H1 (cell line): ENCODE measurements at regions not wholly inside any gene's neighbourhood (a gene's known extent, or its start where the extent isn't known, plus 50 kb on each side); places are given as distances from the start of the nearest gene placed in this dataset.

Experiments
- BACH1 ChIP-seq: IDR thresholded peaks from 2 replicates; pipeline ENCODE4 v1.6.1; 2012; ENCODE audit warnings: low read length, improper control_type of control experiment
- EZH2 ChIP-seq: fragments of 200-600 bp; sonication (generic); IDR thresholded peaks from 2 replicates; pipeline ENCODE4 v1.7.1; 2012; ENCODE audit warnings: low read depth, mild to moderate bottlenecking, moderate library complexity, low read length, inconsistent platforms; ENCODE audit not compliant: severe bottlenecking
- GTF2F1 ChIP-seq: IDR thresholded peaks from 2 replicates; pipeline ENCODE4 v1.6.1; 2012; ENCODE audit warnings: low read depth, low read length, improper control_type of control experiment, borderline replicate concordance
- JUND ChIP-seq: IDR thresholded peaks from 2 replicates; pipeline ENCODE4 v1.6.1; 2011; ENCODE audit warnings: mild to moderate bottlenecking, improper control_type of control experiment, low read length
- NRF1 ChIP-seq: IDR thresholded peaks from 2 replicates; pipeline ENCODE4 v1.6.1; 2011; ENCODE audit warnings: mild to moderate bottlenecking, low read depth, low read length, improper control_type of control experiment
- PHF8 ChIP-seq: fragments of 200-600 bp; sonication (generic); conservative IDR thresholded peaks from 2 replicates; pipeline ENCODE4 v1.7.1; 2012; ENCODE audit warnings: low read depth, mild to moderate bottlenecking, inconsistent platforms, low read length, moderate library complexity
- POLR2A ChIP-seq, 2 experiments: IDR thresholded peaks; 1 replicate in 1 of 2; 2 replicates in 1 of 2; pipeline ENCODE4 v1.6.1; 2011; ENCODE audit warnings: low read depth in 2 of 2, low read length in 2 of 2, mild to moderate bottlenecking in 2 of 2; ENCODE audit errors: control extremely low read depth in 1 of 2
- POLR2AphosphoS5 ChIP-seq: IDR thresholded peaks from 2 replicates; pipeline ENCODE4 v1.6.1; 2011; ENCODE audit warnings: low read depth, low read length
- RAD21 ChIP-seq, 2 experiments: IDR thresholded peaks in 1 of 2; conservative IDR thresholded peaks in 1 of 2; 2 replicates each; pipeline ENCODE4 v1.6.1; 2011; ENCODE audit warnings: low read depth in 2 of 2, low read length in 2 of 2, improper control_type of control experiment in 1 of 2, inconsistent platforms in 1 of 2, mild to moderate bottlenecking in 1 of 2, moderate library complexity in 1 of 2
- SP1 ChIP-seq: IDR thresholded peaks from 2 replicates; pipeline ENCODE4 v1.6.1; 2011; ENCODE audit warnings: low read depth, low read length
- SP2 ChIP-seq: IDR thresholded peaks from 2 replicates; pipeline ENCODE4 v1.6.1; 2012; ENCODE audit warnings: mild to moderate bottlenecking, low read length, inconsistent platforms
- SRF ChIP-seq: IDR thresholded peaks from 2 replicates; pipeline ENCODE4 v1.6.1; 2011; ENCODE audit warnings: mild to moderate bottlenecking, low read depth, low read length, moderate library complexity
- TAF1 ChIP-seq: IDR thresholded peaks from 2 replicates; pipeline ENCODE4 v1.6.1; 2011; ENCODE audit warnings: mild to moderate bottlenecking, low read depth, low read length
- TF ChIP-seq, protein P1 (sequence below), 3 experiments: IDR thresholded peaks; 1 replicate in 2 of 3; 2 replicates in 1 of 3; pipeline versions ENCODE4 v1.5.1 to v1.6.1; 2011; ENCODE audit warnings: low read length in 3 of 3, mild to moderate bottlenecking in 3 of 3, inconsistent platforms in 2 of 3, low read depth in 1 of 3, moderate library complexity in 1 of 3; ENCODE audit not compliant: insufficient read depth in 1 of 3; ENCODE audit errors: control extremely low read depth in 1 of 3

GRCh38 chr11:28491431-28491830 lies 383.2 kb downstream of the METTL15 start:
- TF ChIP-seq POLR2AphosphoS5, result no peak
- TF ChIP-seq, protein P1, sequence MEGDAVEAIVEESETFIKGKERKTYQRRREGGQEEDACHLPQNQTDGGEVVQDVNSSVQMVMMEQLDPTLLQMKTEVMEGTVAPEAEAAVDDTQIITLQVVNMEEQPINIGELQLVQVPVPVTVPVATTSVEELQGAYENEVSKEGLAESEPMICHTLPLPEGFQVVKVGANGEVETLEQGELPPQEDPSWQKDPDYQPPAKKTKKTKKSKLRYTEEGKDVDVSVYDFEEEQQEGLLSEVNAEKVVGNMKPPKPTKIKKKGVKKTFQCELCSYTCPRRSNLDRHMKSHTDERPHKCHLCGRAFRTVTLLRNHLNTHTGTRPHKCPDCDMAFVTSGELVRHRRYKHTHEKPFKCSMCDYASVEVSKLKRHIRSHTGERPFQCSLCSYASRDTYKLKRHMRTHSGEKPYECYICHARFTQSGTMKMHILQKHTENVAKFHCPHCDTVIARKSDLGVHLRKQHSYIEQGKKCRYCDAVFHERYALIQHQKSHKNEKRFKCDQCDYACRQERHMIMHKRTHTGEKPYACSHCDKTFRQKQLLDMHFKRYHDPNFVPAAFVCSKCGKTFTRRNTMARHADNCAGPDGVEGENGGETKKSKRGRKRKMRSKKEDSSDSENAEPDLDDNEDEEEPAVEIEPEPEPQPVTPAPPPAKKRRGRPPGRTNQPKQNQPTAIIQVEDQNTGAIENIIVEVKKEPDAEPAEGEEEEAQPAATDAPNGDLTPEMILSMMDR (IDR thresholded peaks at IDR 0.05; ENCODE audit: control extremely low read depth in 1 of 3, insufficient read depth in 1 of 3, low read depth in 1 of 3, low read length in 3 of 3), result no peak
- TF ChIP-seq PHF8, result no peak
- TF ChIP-seq SRF, result no peak
- no peak for TF ChIP-seq TAF1
- no peak for TF ChIP-seq NRF1
- TF ChIP-seq SP1, result no peak
- no peak for TF ChIP-seq POLR2A (IDR thresholded peaks at IDR 0.05; ENCODE audit: control extremely low read depth in 1 of 2, low read depth in 2 of 2, low read length in 2 of 2)
- no peak for TF ChIP-seq SP2
- no peak for TF ChIP-seq RAD21 (IDR thresholded peaks at IDR 0.05 in 1 of 2, conservative IDR thresholded peaks at IDR 0.05 in 1 of 2; ENCODE audit: low read depth in 2 of 2, low read length in 2 of 2)
- no peak for TF ChIP-seq BACH1
- no peak for TF ChIP-seq GTF2F1
- no peak for TF ChIP-seq JUND
- no peak for TF ChIP-seq EZH2
